ENCODE measurements at regions not wholly inside any gene's neighbourhood (a gene's known extent, or its start where the extent isn't known, plus 50 kb on each side); places are given as distances from the start of the nearest gene placed in this dataset.
"Not testable (repeated sequence)": the region's sequence is repeated elsewhere in the genome, so short reads cannot be mapped to it uniquely, and the experiment has no call there.

DNA sequence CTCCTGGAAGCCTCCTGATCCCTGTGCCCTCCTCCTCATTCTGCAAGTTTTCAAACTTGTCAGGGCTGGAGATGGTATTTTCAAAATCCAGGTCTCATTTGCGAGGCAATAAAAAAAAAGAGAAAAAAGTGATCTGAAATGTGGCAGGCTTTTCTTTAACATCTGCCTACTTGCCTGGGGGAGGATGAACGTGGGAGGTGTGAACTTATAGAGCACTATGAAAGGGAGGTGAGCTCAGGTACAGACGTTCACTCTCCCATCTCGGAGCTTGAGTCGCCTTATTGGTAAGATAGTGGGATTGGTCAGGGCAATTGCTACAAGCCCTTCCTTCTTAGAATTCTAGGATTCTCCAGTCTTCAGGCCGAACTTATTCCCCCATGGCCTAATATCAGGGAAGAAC, 104.8 kb upstream of the CADM1 start:
- no peak for DNase-seq (ENCODE audit: low spot score)
- intact Hi-C loops (cut with DNase I): no loop called here
- Histone ChIP-seq H3K4me3 (no peak overlapping the region), H3K36me3 (no peaks in the 10 kb centered on the region), H3K9me3 (no peaks in the 10 kb centered on the region), H3K27ac (no peak overlapping the region), H3K4me1 (replicated peaks) (no peaks in the 10 kb centered on the region), H3K27me3 (replicated peaks; ENCODE audit: insufficient read depth) (no peaks in the 10 kb centered on the region)
- no peak for TF ChIP-seq POLR2AphosphoS5 (IDR thresholded peaks at IDR 0.05)
- TF ChIP-seq, protein P1, sequence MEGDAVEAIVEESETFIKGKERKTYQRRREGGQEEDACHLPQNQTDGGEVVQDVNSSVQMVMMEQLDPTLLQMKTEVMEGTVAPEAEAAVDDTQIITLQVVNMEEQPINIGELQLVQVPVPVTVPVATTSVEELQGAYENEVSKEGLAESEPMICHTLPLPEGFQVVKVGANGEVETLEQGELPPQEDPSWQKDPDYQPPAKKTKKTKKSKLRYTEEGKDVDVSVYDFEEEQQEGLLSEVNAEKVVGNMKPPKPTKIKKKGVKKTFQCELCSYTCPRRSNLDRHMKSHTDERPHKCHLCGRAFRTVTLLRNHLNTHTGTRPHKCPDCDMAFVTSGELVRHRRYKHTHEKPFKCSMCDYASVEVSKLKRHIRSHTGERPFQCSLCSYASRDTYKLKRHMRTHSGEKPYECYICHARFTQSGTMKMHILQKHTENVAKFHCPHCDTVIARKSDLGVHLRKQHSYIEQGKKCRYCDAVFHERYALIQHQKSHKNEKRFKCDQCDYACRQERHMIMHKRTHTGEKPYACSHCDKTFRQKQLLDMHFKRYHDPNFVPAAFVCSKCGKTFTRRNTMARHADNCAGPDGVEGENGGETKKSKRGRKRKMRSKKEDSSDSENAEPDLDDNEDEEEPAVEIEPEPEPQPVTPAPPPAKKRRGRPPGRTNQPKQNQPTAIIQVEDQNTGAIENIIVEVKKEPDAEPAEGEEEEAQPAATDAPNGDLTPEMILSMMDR (IDR thresholded peaks at IDR 0.05): no peak
- TF ChIP-seq POLR2A (IDR thresholded peaks at IDR 0.05): no peak
- WGBS: 76% methylated on average over 6 of the region's 6 CpGs

DNA sequence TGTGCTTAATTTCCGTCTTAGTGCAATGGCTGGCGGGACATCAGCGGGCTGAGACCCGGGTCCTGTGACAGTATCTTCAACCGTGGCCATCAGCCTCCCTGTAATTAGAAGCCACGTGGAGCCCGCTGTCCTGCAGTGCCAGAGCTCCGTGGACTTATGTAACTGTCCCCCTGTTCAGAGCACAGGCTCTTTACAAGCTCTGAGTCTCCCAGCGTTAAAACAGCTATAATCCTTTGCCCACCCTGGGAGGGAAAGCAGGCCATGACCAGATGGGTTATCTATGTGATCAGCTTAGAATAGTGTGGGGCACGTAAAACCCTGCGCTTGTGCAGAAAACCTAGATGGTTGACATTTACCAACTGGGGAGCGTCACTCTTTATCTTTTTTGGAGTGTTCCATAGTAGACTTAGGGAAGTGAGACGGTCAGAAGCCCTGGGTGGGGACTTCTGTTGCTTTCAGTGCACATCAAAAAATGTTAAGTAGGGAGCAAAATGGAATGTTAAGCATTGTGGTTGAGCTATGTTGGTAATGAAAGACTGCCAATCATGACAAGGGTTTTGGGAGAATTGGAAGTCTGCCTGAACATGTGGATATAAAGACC, 103.5 kb upstream of the CADM1 start:
- H3K9me3 ChIP-seq: no peaks in the 10 kb centered on the region
- H3K27ac ChIP-seq: no peak overlapping the region
- H3K4me1 ChIP-seq (replicated peaks): no peaks in the 10 kb centered on the region
- H3K36me3 ChIP-seq: no peaks in the 10 kb centered on the region
- DNase-seq (ENCODE audit: low spot score): no peak
- no peak for TF ChIP-seq POLR2AphosphoS5 (IDR thresholded peaks at IDR 0.05)
- TF ChIP-seq, protein P1 (IDR thresholded peaks at IDR 0.05): no peak
- TF ChIP-seq POLR2A (IDR thresholded peaks at IDR 0.05): no peak
- H3K4me3 ChIP-seq: no peak overlapping the region
- H3K27me3 ChIP-seq (replicated peaks; ENCODE audit: insufficient read depth): no peaks in the 10 kb centered on the region
- intact Hi-C loops (cut with DNase I): no loop called here
- WGBS: 57% methylated on average over 13 of the region's 13 CpGs

DNA sequence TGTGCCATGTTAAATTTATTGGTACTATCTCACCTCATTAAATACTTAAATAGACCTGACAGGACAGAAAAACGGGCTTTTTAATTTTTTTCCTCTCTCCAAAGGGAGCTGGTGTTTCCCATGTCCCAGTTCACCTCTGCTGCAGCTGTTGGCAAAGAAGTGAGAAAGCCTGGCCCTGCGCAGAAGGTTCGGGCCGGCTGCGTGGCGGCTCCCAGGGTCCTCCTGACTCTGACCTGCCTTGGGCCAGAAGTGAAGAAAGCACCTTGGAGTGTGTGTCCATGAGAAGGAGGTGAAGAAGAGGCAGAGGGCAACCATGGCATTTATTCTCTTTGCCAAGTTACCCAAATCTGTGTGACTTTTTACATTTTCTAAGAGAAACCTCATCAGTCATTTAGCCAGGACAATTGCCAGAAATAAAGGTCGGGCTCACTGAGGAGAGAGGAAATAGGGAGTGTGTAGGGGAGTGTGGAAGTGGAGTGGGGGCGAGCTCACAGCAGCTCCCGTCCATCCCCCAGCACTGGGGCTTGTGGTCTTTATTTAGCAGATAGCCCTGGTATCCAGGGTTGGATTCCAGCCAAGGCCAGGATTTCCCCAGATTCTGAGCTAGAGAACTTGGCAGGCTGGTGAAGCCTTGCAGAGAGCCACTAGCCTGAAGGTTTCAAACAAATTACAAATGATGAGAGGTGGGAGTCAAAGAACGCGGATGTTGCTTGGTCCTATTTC, 102.4 kb upstream of the CADM1 start:
- H3K27ac ChIP-seq: no peak overlapping the region
- WGBS: 30% methylated on average over 11 of the region's 11 CpGs
- no peaks in the 10 kb centered on the region for H3K36me3 ChIP-seq
- no peaks in the 10 kb centered on the region for H3K4me1 ChIP-seq (replicated peaks)
- H3K9me3 ChIP-seq: no peaks in the 10 kb centered on the region
- no peak overlapping the region for H3K4me3 ChIP-seq
- H3K27me3 ChIP-seq (replicated peaks; ENCODE audit: insufficient read depth): no peaks in the 10 kb centered on the region
- intact Hi-C loops (cut with DNase I): no loop called here
- TF ChIP-seq POLR2AphosphoS5 (IDR thresholded peaks at IDR 0.05) (no peak), POLR2A (IDR thresholded peaks at IDR 0.05) (no peak)
- TF ChIP-seq, protein P1 (IDR thresholded peaks at IDR 0.05): no peak
- peak; percentile 15 for DNase-seq (ENCODE audit: low spot score)

DNA sequence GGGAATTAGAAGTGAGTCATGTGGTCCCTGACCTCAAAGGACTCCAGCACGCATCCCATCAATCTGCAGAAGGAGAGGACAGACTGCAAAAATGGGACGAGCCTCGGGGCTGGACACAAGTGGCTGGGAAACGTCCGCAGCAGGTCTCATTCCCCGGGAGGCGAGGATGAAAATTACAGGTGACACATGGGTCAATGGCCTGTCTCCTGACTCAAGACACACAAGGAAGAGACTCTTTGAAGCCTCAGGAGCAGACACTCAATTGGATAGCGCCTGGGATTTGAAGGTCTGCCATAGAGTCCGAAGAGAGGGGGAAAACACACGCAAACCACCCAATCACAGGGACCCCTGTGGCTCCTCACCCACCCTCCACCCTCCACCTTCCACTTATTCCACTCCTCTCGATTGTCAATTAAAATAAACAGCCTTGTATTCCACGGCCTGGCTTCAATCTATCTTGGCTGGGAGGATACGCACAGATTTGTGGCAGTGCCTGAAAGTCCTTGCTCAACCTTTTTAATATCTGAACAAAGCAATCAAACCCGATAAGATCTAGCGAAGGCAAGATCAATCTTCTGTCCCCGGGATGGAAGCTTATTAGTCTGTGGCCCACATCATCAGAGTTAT, 101.8 kb upstream of the CADM1 start:
- H3K4me3 ChIP-seq: no peak overlapping the region
- 52% methylated on average over 16 of the region's 16 CpGs for WGBS
- TF ChIP-seq, protein P1 (IDR thresholded peaks at IDR 0.05): no peak
- TF ChIP-seq POLR2AphosphoS5 (IDR thresholded peaks at IDR 0.05): no peak
- no peak for TF ChIP-seq POLR2A (IDR thresholded peaks at IDR 0.05)
- H3K36me3 ChIP-seq: no peaks in the 10 kb centered on the region
- H3K27me3 ChIP-seq (replicated peaks; ENCODE audit: insufficient read depth): no peaks in the 10 kb centered on the region
- no peaks in the 10 kb centered on the region for H3K9me3 ChIP-seq
- H3K27ac ChIP-seq: no peak overlapping the region
- no peak for DNase-seq (ENCODE audit: low spot score)
- intact Hi-C loops (cut with DNase I): no loop called here
- no peaks in the 10 kb centered on the region for H3K4me1 ChIP-seq (replicated peaks)

DNA sequence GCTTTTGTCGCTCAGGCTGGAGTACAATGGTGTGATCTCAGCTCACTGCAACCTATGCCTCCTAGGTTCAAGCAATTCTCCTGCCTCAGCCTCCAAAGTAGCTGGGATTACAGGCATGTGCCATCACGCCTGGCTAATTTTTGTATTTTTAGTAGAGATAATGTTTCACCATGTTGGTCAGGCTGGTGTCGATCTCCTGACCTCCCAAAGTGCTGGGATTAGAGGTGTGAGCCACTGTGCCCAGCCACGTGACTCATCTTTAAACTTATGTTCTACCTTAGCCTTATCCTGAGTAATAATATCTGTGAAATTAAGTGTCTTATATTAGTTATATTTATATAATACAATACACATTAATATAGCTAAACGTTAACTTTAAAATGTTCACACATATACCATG, 101.2 kb upstream of the CADM1 start:
- intact Hi-C loops (cut with DNase I); H3K27ac ChIP-seq; H3K27me3 ChIP-seq (replicated peaks; ENCODE audit: insufficient read depth); H3K36me3 ChIP-seq; H3K4me1 ChIP-seq (replicated peaks); H3K4me3 ChIP-seq; H3K9me3 ChIP-seq; DNase-seq (ENCODE audit: low spot score): not testable (repeated sequence)
- WGBS: 93% methylated on average over 5 of the region's 5 CpGs

Measured in prostate gland (tissue), 2 donors.